ENCODE measurements at regions not wholly inside any gene's neighbourhood (a gene's known extent, or its start where the extent isn't known, plus 50 kb on each side); places are given as distances from the start of the nearest gene placed in this dataset.

DNA sequence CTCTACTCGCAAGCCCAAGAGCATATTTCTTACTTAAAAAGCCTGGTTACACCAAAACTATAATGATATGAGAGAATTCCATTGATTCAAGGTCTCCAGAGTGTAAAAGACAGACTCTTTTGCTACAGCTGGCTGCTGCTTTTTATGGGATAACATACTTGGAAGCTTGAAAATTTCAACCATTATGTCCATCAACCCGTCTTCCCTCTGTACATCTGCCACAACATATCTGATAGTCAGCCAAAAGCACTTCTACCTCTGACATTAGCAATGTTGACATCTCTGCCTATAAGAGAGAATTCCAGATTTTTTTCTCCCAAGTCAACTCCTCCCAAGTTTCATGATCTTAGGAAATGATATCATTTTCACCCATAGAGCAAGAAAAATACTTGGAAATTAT lies 54.4 kb upstream of the IQCM start:
- Histone ChIP-seq H3K27ac (ENCODE audit: low read depth in 2 of 2, low read length in 1 of 2) (no peak overlapping the region), H3K4me1 (ENCODE audit: control insufficient read depth in 2 of 2, insufficient read depth in 2 of 2, low read length in 1 of 2) (no peaks in the 10 kb centered on the region), H3K9me3 (ENCODE audit: control insufficient read depth in 2 of 2, insufficient read depth in 1 of 2, low read depth in 1 of 2, low read length in 1 of 2) (no peaks in the 10 kb centered on the region), H3K4me3 (ENCODE audit: low read depth in 1 of 2, low read length in 2 of 2) (no peak overlapping the region), H3K27me3 (ENCODE audit: control insufficient read depth in 1 of 2, insufficient read depth in 2 of 2, low read length in 2 of 2) (no peaks in the 10 kb centered on the region), H3K36me3 (ENCODE audit: control insufficient read depth in 2 of 2, insufficient read depth in 2 of 2, low read length in 1 of 2) (no peaks in the 10 kb centered on the region)
- WGBS, 2 donors: 77% methylated on average over 2 of the region's 2 CpGs

DNA sequence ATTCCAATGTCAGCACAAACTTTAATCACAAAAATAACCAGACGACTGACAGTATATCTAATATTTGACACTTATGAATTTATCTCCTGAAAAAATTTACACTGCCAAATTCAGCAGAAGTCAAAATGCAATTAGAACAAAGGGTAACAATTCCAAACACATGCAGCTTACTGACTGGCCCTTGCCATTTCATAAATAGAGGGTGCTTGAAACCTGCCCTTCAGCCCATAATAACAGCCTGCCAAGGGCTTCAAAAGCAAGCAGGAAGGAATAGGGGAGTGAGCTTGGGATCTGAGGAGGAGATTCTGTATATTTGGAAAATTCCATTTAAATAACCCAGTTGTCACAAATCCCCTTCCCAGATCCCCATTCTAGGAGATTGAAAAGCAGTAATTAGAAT lies 66.1 kb upstream of the IQCM start:
- 80 to 90% methylated on average over 1 of the region's 1 CpG for WGBS, 2 donors
- Histone ChIP-seq H3K27ac (ENCODE audit: low read depth in 2 of 2, low read length in 1 of 2) (no peak overlapping the region), H3K4me1 (ENCODE audit: control insufficient read depth in 2 of 2, insufficient read depth in 2 of 2, low read length in 1 of 2) (no peaks in the 10 kb centered on the region), H3K4me3 (ENCODE audit: low read depth in 1 of 2, low read length in 2 of 2) (no peak overlapping the region), H3K36me3 (ENCODE audit: control insufficient read depth in 2 of 2, insufficient read depth in 2 of 2, low read length in 1 of 2) (no peaks in the 10 kb centered on the region), H3K27me3 (ENCODE audit: control insufficient read depth in 1 of 2, insufficient read depth in 2 of 2, low read length in 2 of 2) (no peaks in the 10 kb centered on the region), H3K9me3 (ENCODE audit: control insufficient read depth in 2 of 2, insufficient read depth in 1 of 2, low read depth in 1 of 2, low read length in 1 of 2) (no peaks in the 10 kb centered on the region)

DNA sequence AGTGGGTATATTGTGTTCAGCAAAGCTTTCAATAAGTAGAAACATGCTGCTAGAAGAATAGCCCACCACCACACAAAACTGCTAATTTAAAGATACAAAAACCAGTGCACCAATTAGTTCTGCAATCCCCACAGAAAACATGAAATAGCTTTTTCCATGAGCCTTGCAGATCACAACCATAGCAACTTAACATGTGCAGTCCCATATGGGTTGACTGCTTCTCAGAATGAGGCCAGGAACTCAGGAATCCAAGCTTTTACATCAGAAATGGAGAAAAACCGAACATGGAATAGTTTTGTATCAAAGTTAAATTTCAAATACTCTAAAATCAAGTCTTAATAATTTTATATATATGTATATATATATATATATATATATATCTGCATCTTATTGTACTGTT lies 66.6 kb upstream of the IQCM start:
- H3K36me3 ChIP-seq (ENCODE audit: control insufficient read depth in 2 of 2, insufficient read depth in 2 of 2, low read length in 1 of 2): no peaks in the 10 kb centered on the region
- no peak overlapping the region for H3K4me3 ChIP-seq (ENCODE audit: low read depth in 1 of 2, low read length in 2 of 2)
- H3K27me3 ChIP-seq (ENCODE audit: control insufficient read depth in 1 of 2, insufficient read depth in 2 of 2, low read length in 2 of 2): no peaks in the 10 kb centered on the region
- no peaks in the 10 kb centered on the region for H3K4me1 ChIP-seq (ENCODE audit: control insufficient read depth in 2 of 2, insufficient read depth in 2 of 2, low read length in 1 of 2)
- no peaks in the 10 kb centered on the region for H3K9me3 ChIP-seq (ENCODE audit: control insufficient read depth in 2 of 2, insufficient read depth in 1 of 2, low read depth in 1 of 2, low read length in 1 of 2)
- no peak overlapping the region for H3K27ac ChIP-seq (ENCODE audit: low read depth in 2 of 2, low read length in 1 of 2)
- 71 to 85% methylated on average over 1 of the region's 1 CpG for WGBS, 2 donors

DNA sequence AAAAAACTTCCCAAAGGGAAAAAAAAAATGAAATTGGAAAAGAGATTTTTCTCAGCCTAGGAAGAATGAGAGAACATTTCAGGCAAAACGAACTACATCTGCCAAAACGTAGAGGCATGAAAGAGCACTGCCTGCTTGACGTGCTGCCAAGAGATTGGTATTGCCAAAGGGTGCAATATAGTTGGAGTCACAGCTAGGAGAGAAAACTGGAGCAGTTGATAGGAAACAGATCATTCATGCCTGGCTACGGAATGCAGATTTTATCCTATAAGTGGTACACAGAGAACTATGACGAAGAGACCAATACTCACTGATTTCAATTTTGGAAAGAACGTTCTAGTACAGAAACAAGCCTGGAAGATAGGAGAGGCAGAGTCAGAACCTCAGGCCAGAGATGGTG lies 68.4 kb upstream of the IQCM start:
- Histone ChIP-seq H3K27ac (ENCODE audit: low read depth in 2 of 2, low read length in 1 of 2) (no peak overlapping the region), H3K9me3 (ENCODE audit: control insufficient read depth in 2 of 2, insufficient read depth in 1 of 2, low read depth in 1 of 2, low read length in 1 of 2) (peaks cover 0 to 2% of the 10 kb centered on the region in 2 donors), H3K4me3 (ENCODE audit: low read depth in 1 of 2, low read length in 2 of 2) (no peak overlapping the region), H3K36me3 (ENCODE audit: control insufficient read depth in 2 of 2, insufficient read depth in 2 of 2, low read length in 1 of 2) (no peaks in the 10 kb centered on the region), H3K27me3 (ENCODE audit: control insufficient read depth in 1 of 2, insufficient read depth in 2 of 2, low read length in 2 of 2) (no peaks in the 10 kb centered on the region), H3K4me1 (ENCODE audit: control insufficient read depth in 2 of 2, insufficient read depth in 2 of 2, low read length in 1 of 2) (no peaks in the 10 kb centered on the region)
- 37 to 41% methylated on average over 6 of the region's 6 CpGs for WGBS, 2 donors

DNA sequence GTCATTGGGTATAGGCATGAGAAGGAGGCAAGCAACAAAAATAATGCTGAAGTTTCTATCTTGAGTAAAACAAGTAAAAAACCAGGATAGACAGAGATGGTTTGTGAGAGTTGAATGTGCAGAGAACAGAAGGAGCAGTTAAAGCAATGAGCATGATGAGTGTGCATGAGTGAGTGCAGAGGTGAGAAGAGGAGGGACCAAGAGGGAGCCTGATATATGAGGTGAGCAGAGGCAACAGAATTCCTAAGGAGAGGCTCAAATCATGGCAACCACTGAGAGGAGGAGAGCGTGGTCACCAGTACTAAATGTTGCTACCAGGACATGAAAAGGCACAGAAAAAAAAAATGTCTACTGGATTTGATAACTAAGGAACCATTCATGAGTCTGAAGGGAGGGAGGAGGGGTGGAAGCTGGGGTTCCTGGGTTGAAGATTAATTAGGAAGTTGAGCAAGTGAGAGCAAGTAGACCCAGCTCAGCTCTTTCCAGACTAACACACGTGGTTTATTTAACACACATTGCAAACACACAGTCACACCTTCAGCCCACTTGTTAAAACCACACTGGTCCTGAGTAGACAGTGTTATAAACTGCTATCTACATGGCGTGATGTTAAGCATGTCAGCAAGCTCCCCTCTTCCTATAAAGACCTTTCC lies 69.0 kb upstream of the IQCM start:
- H3K27ac ChIP-seq (ENCODE audit: low read depth in 2 of 2, low read length in 1 of 2): no peak overlapping the region
- WGBS, 2 donors: 48 to 57% methylated on average over 3 of the region's 3 CpGs
- no peaks in the 10 kb centered on the region for H3K27me3 ChIP-seq (ENCODE audit: control insufficient read depth in 1 of 2, insufficient read depth in 2 of 2, low read length in 2 of 2)
- H3K36me3 ChIP-seq (ENCODE audit: control insufficient read depth in 2 of 2, insufficient read depth in 2 of 2, low read length in 1 of 2): no peaks in the 10 kb centered on the region
- H3K9me3 ChIP-seq (ENCODE audit: control insufficient read depth in 2 of 2, insufficient read depth in 1 of 2, low read depth in 1 of 2, low read length in 1 of 2): peaks cover 0 to 3% of the 10 kb centered on the region in 2 donors
- H3K4me1 ChIP-seq (ENCODE audit: control insufficient read depth in 2 of 2, insufficient read depth in 2 of 2, low read length in 1 of 2): no peaks in the 10 kb centered on the region
- H3K4me3 ChIP-seq (ENCODE audit: low read depth in 1 of 2, low read length in 2 of 2): no peak overlapping the region

DNA sequence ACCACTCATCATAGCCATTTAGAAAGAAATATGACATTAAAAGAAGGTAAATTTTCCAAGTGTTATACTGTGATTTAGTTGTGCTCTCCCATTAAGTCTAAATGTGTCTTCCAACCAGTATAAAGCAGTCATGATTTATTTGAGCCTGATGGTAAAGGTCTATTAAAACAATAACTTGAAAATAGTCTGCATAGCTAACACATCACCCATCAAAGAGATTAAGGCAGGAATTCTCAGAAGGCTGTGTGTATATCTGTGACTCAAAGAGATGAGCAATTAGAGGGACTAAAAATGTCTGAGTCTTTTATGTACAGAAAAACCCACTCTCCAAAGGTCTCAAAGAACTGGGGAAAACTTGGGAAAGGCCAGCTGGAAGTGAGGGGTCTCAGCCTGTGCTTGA lies 70.3 kb upstream of the IQCM start:
- Histone ChIP-seq H3K27ac (ENCODE audit: low read depth in 2 of 2, low read length in 1 of 2) (no peak overlapping the region), H3K36me3 (ENCODE audit: control insufficient read depth in 2 of 2, insufficient read depth in 2 of 2, low read length in 1 of 2) (no peaks in the 10 kb centered on the region), H3K9me3 (ENCODE audit: control insufficient read depth in 2 of 2, insufficient read depth in 1 of 2, low read depth in 1 of 2, low read length in 1 of 2) (peaks cover 0 to 3% of the 10 kb centered on the region in 2 donors), H3K27me3 (ENCODE audit: control insufficient read depth in 1 of 2, insufficient read depth in 2 of 2, low read length in 2 of 2) (no peaks in the 10 kb centered on the region), H3K4me3 (ENCODE audit: low read depth in 1 of 2, low read length in 2 of 2) (no peak overlapping the region), H3K4me1 (ENCODE audit: control insufficient read depth in 2 of 2, insufficient read depth in 2 of 2, low read length in 1 of 2) (no peaks in the 10 kb centered on the region)

DNA sequence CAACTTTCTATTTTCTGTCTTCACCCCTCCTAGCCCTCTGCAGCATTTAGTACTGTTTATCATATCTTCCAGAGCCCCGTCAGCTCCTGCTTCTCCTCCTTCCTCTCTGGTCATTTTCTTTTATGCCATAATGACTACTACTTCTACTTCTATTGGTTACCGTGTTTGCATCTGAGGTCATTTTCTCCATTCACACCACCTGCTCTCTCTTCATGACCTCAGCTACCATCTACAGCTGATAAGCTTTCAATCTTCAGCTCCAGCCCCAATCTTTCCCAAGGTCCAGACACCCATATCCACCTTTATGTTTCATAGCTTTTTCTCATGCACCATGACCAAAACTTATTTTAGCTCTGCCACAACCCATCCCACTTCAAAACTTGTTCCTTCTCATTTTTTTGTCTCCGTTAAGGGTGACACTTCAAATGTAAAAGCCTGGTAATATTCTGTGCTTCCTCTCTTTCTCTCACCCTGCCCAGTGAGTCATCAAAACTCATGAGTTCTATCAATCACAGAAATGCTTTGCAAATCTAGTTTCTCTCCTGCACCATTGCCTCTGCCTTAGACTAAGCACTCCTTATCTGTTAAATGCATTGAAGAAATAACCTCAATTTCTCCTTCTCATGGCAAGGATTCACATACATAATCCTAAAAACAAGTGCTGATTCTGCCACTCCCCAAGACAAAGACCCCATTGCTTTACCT lies 71.3 kb upstream of the IQCM start:
- WGBS, 2 donors: 61 to 73% methylated on average over 3 of the region's 3 CpGs
- H3K36me3 ChIP-seq (ENCODE audit: control insufficient read depth in 2 of 2, insufficient read depth in 2 of 2, low read length in 1 of 2): no peaks in the 10 kb centered on the region
- H3K4me3 ChIP-seq (ENCODE audit: low read depth in 1 of 2, low read length in 2 of 2): no peak overlapping the region
- no peak overlapping the region for H3K27ac ChIP-seq (ENCODE audit: low read depth in 2 of 2, low read length in 1 of 2)
- H3K27me3 ChIP-seq (ENCODE audit: control insufficient read depth in 1 of 2, insufficient read depth in 2 of 2, low read length in 2 of 2): no peaks in the 10 kb centered on the region
- peaks cover 0 to 3% of the 10 kb centered on the region in 2 donors for H3K9me3 ChIP-seq (ENCODE audit: control insufficient read depth in 2 of 2, insufficient read depth in 1 of 2, low read depth in 1 of 2, low read length in 1 of 2)
- H3K4me1 ChIP-seq (ENCODE audit: control insufficient read depth in 2 of 2, insufficient read depth in 2 of 2, low read length in 1 of 2): no peaks in the 10 kb centered on the region

DNA sequence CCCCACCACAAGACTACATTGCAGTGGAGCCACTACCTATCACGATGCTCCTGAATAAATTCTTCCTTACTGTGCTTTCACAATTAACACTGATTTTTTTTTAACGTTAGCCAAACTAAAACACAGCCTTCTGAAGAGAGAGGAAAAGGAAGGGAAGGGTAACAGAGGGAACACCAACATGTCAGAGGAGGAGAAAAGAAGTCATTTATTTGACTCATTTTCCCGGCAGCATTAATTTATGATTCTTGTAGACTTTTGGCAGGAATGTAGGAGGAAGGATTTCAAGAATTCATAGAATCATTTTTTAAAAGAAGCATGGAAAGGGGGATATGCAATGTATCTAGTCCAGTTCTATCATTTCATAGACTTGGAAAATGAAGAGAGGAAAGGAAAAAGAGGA lies 74.3 kb upstream of the IQCM start:
- Histone ChIP-seq H3K27me3 (ENCODE audit: control insufficient read depth in 1 of 2, insufficient read depth in 2 of 2, low read length in 2 of 2) (no peaks in the 10 kb centered on the region), H3K9me3 (ENCODE audit: control insufficient read depth in 2 of 2, insufficient read depth in 1 of 2, low read depth in 1 of 2, low read length in 1 of 2) (peaks cover 0 to 3% of the 10 kb centered on the region in 2 donors), H3K4me3 (ENCODE audit: low read depth in 1 of 2, low read length in 2 of 2) (no peak overlapping the region), H3K27ac (ENCODE audit: low read depth in 2 of 2, low read length in 1 of 2) (no peak overlapping the region), H3K4me1 (ENCODE audit: control insufficient read depth in 2 of 2, insufficient read depth in 2 of 2, low read length in 1 of 2) (no peaks in the 10 kb centered on the region), H3K36me3 (ENCODE audit: control insufficient read depth in 2 of 2, insufficient read depth in 2 of 2, low read length in 1 of 2) (no peaks in the 10 kb centered on the region)
- 60 to 74% methylated on average over 3 of the region's 3 CpGs for WGBS, 2 donors

DNA sequence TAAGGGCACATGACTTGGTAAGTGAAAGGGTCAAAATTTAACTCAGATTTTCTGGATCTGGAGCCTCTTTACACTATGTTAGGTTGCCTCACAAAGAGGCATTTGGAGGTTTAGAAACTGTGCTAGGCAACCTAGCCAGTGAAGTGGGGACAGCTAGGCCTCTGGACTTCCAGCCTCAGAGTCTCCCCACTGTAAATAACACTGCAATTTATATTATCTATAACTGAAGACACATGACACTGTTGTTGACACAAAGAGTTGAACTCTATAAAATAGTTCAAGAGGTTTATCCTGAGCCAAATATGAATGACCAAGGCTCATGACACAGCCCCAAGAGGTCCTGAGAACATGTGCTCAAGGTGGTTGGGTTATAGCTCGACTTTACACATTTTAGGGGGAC lies 74.9 kb upstream of the IQCM start:
- H3K27ac ChIP-seq (ENCODE audit: low read depth in 2 of 2, low read length in 1 of 2): no peak overlapping the region
- WGBS, 2 donors: 66 to 68% methylated on average over 1 of the region's 1 CpG

DNA sequence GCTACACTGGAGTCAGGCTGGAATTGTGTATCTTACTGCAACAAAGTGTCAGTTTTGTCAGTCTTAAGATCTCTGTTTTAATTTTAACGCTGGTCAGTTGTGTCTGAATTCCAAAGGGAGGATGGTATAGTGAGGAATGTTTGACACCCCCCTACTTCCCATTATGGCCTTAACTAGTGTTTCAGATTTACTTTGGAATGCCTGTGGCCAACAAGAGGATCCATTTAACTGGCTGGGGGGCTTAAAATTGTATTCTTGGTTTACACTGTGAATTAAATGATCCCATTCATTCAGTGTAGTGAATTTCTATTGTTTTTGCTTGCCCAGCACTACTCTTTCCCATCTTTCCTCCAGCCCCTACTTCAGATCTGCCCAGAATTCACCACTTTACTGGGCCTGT lies 75.8 kb upstream of the IQCM start:
- Histone ChIP-seq H3K27me3 (ENCODE audit: control insufficient read depth in 1 of 2, insufficient read depth in 2 of 2, low read length in 2 of 2) (no peaks in the 10 kb centered on the region), H3K36me3 (ENCODE audit: control insufficient read depth in 2 of 2, insufficient read depth in 2 of 2, low read length in 1 of 2) (no peaks in the 10 kb centered on the region), H3K4me1 (ENCODE audit: control insufficient read depth in 2 of 2, insufficient read depth in 2 of 2, low read length in 1 of 2) (no peaks in the 10 kb centered on the region), H3K9me3 (ENCODE audit: control insufficient read depth in 2 of 2, insufficient read depth in 1 of 2, low read depth in 1 of 2, low read length in 1 of 2) (peaks cover 0 to 3% of the 10 kb centered on the region in 2 donors), H3K27ac (ENCODE audit: low read depth in 2 of 2, low read length in 1 of 2) (no peak overlapping the region), H3K4me3 (ENCODE audit: low read depth in 1 of 2, low read length in 2 of 2) (no peak overlapping the region)
- WGBS, 2 donors: 66 to 79% methylated on average over 1 of the region's 1 CpG

More for the DNA sequence above, 74.9 kb upstream of the IQCM start:
- H3K9me3 ChIP-seq (ENCODE audit: control insufficient read depth in 2 of 2, insufficient read depth in 1 of 2, low read depth in 1 of 2, low read length in 1 of 2): peaks cover 0 to 3% of the 10 kb centered on the region in 2 donors
- H3K36me3 ChIP-seq (ENCODE audit: control insufficient read depth in 2 of 2, insufficient read depth in 2 of 2, low read length in 1 of 2): no peaks in the 10 kb centered on the region
- H3K27me3 ChIP-seq (ENCODE audit: control insufficient read depth in 1 of 2, insufficient read depth in 2 of 2, low read length in 2 of 2): no peaks in the 10 kb centered on the region
- H3K4me3 ChIP-seq (ENCODE audit: low read depth in 1 of 2, low read length in 2 of 2): no peak overlapping the region
- H3K4me1 ChIP-seq (ENCODE audit: control insufficient read depth in 2 of 2, insufficient read depth in 2 of 2, low read length in 1 of 2): no peaks in the 10 kb centered on the region
